GM10248 (cell line): ENCODE measurements at regions not wholly inside any gene's neighbourhood (a gene's known extent, or its start where the extent isn't known, plus 50 kb on each side); places are given as distances from the start of the nearest gene placed in this dataset.

Experiments
- CTCF ChIA-PET: fragments of 300-600 bp; sonication (Branson Sonifier 250); formaldehyde crosslinking; extraction: SDS; loops from one replicate; lab custom pipeline; 2021; ENCODE audit warnings: antibody characterized with exemption; lab: Yijun Ruan, JAX
- POLR2A ChIA-PET: fragments of 350-650 bp; sonication (Branson Sonifier 250); formaldehyde crosslinking; extraction: SDS; loops from one replicate; lab custom pipeline; 2020; ENCODE audit warnings: antibody characterized with exemption; lab: Yijun Ruan, JAX
- DNase-seq: peaks from one replicate; pipeline ENCODE4 v3.0.0; 2012; ENCODE audit errors: extremely low spot score
- CTCF ChIP-seq: IDR thresholded peaks from 2 replicates; pipeline ENCODE4 v1.5.1; 2012; ENCODE audit warnings: mild to moderate bottlenecking, low read depth; ENCODE audit errors: extremely low read depth, missing control alignments, control extremely low read depth

GRCh38 chr15:66944121-66944520, 121.3 kb upstream of the SMAD3 start:
- CTCF ChIA-PET = interaction anchor here (0.8 to 1.2 kb wide), 4 partner anchors 14 to 357 kb away, joined by 3 read pairs; no protein-coding TSS in a partner anchor
- no peak for DNase-seq
- POLR2A ChIA-PET = no interaction called here
- no peak for TF ChIP-seq CTCF

GRCh38 chr15:66945286-66945685, 120.1 kb upstream of the SMAD3 start:
- POLR2A ChIA-PET = no interaction called here
- no peak for DNase-seq
- TF ChIP-seq CTCF = no peak
- CTCF ChIA-PET = interaction anchor here (0.9 to 4.9 kb wide), 11 partner anchors 9 to 488 kb away, joined by 3 to 65 read pairs (median 5); no protein-coding TSS in a partner anchor

- DNase-seq = no peak
- POLR2A ChIA-PET = no interaction called here
- TF ChIP-seq CTCF = no peak
- CTCF ChIA-PET = interaction anchor here (0.7 to 4.9 kb wide), 34 partner anchors 9 to 884 kb away, joined by 3 to 65 read pairs (median 4); partner anchors contain the start of gene SMAD3
These were observed 119.6 kb upstream of the SMAD3 start for GRCh38 chr15:66945842-66946241.

- ChIA-PET POLR2A (no interaction called here), CTCF (interaction anchor here (0.6 to 4.9 kb wide), 61 partner anchors 8 to 891 kb away, joined by 3 to 65 read pairs (median 4); partner anchors contain the start of gene SMAD3)
- peak; percentile 94 for TF ChIP-seq CTCF
- DNase-seq = peak; percentile 84
These were observed 118.7 kb upstream of the SMAD3 start for GRCh38 chr15:66946578-66947164.

- ChIA-PET CTCF (interaction anchor here (0.6 to 4.9 kb wide), 15 partner anchors 10 to 509 kb away, joined by 3 to 65 read pairs (median 6); no protein-coding TSS in a partner anchor), POLR2A (no interaction called here)
- DNase-seq = no peak
- TF ChIP-seq CTCF = no peak
These were observed 117.9 kb upstream of the SMAD3 start for GRCh38 chr15:66947471-66947870.

GRCh38 chr15:66948294-66948693, 117.1 kb upstream of the SMAD3 start:
- TF ChIP-seq CTCF = no peak
- ChIA-PET POLR2A (no interaction called here), CTCF (interaction anchor here (1.0 to 4.9 kb wide), 7 partner anchors 133 to 889 kb away, joined by 3 to 24 read pairs (median 5); no protein-coding TSS in a partner anchor)
- no peak for DNase-seq
